ENCODE measurements at regions not wholly inside any gene's neighbourhood (a gene's known extent, or its start where the extent isn't known, plus 50 kb on each side); places are given as distances from the start of the nearest gene placed in this dataset.
A peak's percentile ranks its signal among the peaks of the same experiment; 100 is the strongest.
"Not testable (repeated sequence)": the region's sequence is repeated elsewhere in the genome, so short reads cannot be mapped to it uniquely, and the experiment has no call there.

- peak; percentile 12 for DNase-seq (ENCODE audit: low spot score)
Measured at GRCh38 chr5:5751987-5752386, 329.5 kb downstream of the ICE1 start.

- DNase-seq (ENCODE audit: low spot score), result no peak
Measured at GRCh38 chr5:5751498-5751897, 329.0 kb downstream of the ICE1 start.

- DNase-seq (ENCODE audit: low spot score), result no peak
Measured at GRCh38 chr5:5741418-5741817, 318.9 kb downstream of the ICE1 start.

GRCh38 chr5:5739490-5739945, 317.0 kb downstream of the ICE1 start:
- no peak for DNase-seq (ENCODE audit: low spot score)

- DNase-seq (ENCODE audit: low spot score), result no peak
Measured at GRCh38 chr5:5738797-5739489, 316.5 kb downstream of the ICE1 start.

GRCh38 chr5:5736007-5736406, 313.5 kb downstream of the ICE1 start:
- no peak for DNase-seq (ENCODE audit: low spot score)

GRCh38 chr5:5733058-5733457, 310.6 kb downstream of the ICE1 start:
- not testable (repeated sequence) for DNase-seq (ENCODE audit: low spot score)

GRCh38 chr5:5726401-5726800, 303.9 kb downstream of the ICE1 start:
- DNase-seq (ENCODE audit: low spot score), result no peak

GRCh38 chr5:5721881-5722280, 299.4 kb downstream of the ICE1 start:
- DNase-seq (ENCODE audit: low spot score), result no peak

GRCh38 chr5:5719292-5719691, 296.8 kb downstream of the ICE1 start:
- no peak for DNase-seq (ENCODE audit: low spot score)

GRCh38 chr5:5716665-5717064, 294.2 kb downstream of the ICE1 start:
- no peak for DNase-seq (ENCODE audit: low spot score)

- DNase-seq (ENCODE audit: low spot score), result no peak
Measured at GRCh38 chr5:5711592-5711991, 289.1 kb downstream of the ICE1 start.

GRCh38 chr5:5711112-5711511, 288.6 kb downstream of the ICE1 start:
- DNase-seq (ENCODE audit: low spot score), result no peak

- no peak for DNase-seq (ENCODE audit: low spot score)
Measured at GRCh38 chr5:5710471-5710870, 288.0 kb downstream of the ICE1 start.

GRCh38 chr5:5708367-5708919, 286.0 kb downstream of the ICE1 start:
- no peak for DNase-seq (ENCODE audit: low spot score)

- DNase-seq (ENCODE audit: low spot score), result no peak
Measured at GRCh38 chr5:5705010-5705409, 282.5 kb downstream of the ICE1 start.

- DNase-seq (ENCODE audit: low spot score), result no peak
Measured at GRCh38 chr5:5704352-5704751, 281.9 kb downstream of the ICE1 start.

- no peak for DNase-seq (ENCODE audit: low spot score)
Measured at GRCh38 chr5:5702934-5703333, 280.5 kb downstream of the ICE1 start.

GRCh38 chr5:5700549-5700948, 278.1 kb downstream of the ICE1 start:
- no peak for DNase-seq (ENCODE audit: low spot score)

GRCh38 chr5:5699062-5699461, 276.6 kb downstream of the ICE1 start:
- no peak for DNase-seq (ENCODE audit: low spot score)

- DNase-seq (ENCODE audit: low spot score), result no peak
Measured at GRCh38 chr5:5695266-5695665, 272.8 kb downstream of the ICE1 start.

GRCh38 chr5:5688925-5689310, 266.4 kb downstream of the ICE1 start:
- no peak for DNase-seq (ENCODE audit: low spot score)

- DNase-seq (ENCODE audit: low spot score), result no peak
Measured at GRCh38 chr5:5688194-5688924, 265.9 kb downstream of the ICE1 start.
